Transverse colon (tissue), 4 donors: ENCODE measurements at regions not wholly inside any gene's neighbourhood (a gene's known extent, or its start where the extent isn't known, plus 50 kb on each side); places are given as distances from the start of the nearest gene placed in this dataset.
A peak's percentile ranks its signal among the peaks of the same experiment; 100 is the strongest.

Experiments used
- CTCF ChIP-seq, 5 experiments: fragments of 200-600 bp in 3 of 5; fragments of 450-650 bp in 2 of 5; sonication (generic) in 3 of 5; IDR thresholded peaks; 1 replicate in 2 of 5; 2 replicates in 3 of 5; pipeline ENCODE4 v1.5.1; 2016 to 2017; ENCODE audit warnings: antibody characterized with exemption in 5 of 5, inconsistent platforms in 3 of 5, mild to moderate bottlenecking in 2 of 5, moderate library complexity in 1 of 5
- EP300 ChIP-seq: sonication (generic); formaldehyde crosslinking; IDR thresholded peaks from one replicate; pipeline ENCODE4 v1.6.1; 2017; ENCODE audit warnings: antibody characterized with exemption, low read depth
- POLR2A ChIP-seq: fragments of 450-650 bp; IDR thresholded peaks from one replicate; pipeline ENCODE4 v1.6.1; 2016; ENCODE audit warnings: antibody characterized with exemption, mild to moderate bottlenecking, moderate library complexity
- POLR2AphosphoS5 ChIP-seq, 3 donors: sonication (generic); formaldehyde crosslinking; IDR thresholded peaks; one replicate each; pipeline ENCODE4 v1.6.1; 2016; ENCODE audit warnings: antibody characterized with exemption in 3 of 3

- TF ChIP-seq CTCF (IDR thresholded peaks at IDR 0.05) (no peak), EP300 (no peak), POLR2A (no peak), POLR2AphosphoS5 (IDR thresholded peaks at IDR 0.05) (peak in 1 of 3 donors; percentile 9)
These were observed 274.7 kb upstream of the SNX7 start for GRCh38 chr1:98386675-98387440.
